Neuronal stem cell (in vitro differentiated cells): ENCODE measurements at regions not wholly inside any gene's neighbourhood (a gene's known extent, or its start where the extent isn't known, plus 50 kb on each side); places are given as distances from the start of the nearest gene placed in this dataset.
A peak's percentile ranks its signal among the peaks of the same experiment; 100 is the strongest.

ENCODE experiments used
- DNase-seq: peaks from one replicate; pipeline ENCODE4 v3.0.0-alpha.2; 2013; ENCODE audit warnings: low spot score
- H2AFZ ChIP-seq: one replicate; pipeline ENCODE4 v1.6.1; 2013; ENCODE audit warnings: mild to moderate bottlenecking, low read length, inconsistent platforms
- H2AK5ac ChIP-seq: 2 replicates; pipeline ENCODE4 v1.6.1; 2013; ENCODE audit warnings: low read depth, mild to moderate bottlenecking, inconsistent platforms, low read length, moderate library complexity, mixed read lengths
- H2BK120ac ChIP-seq: 2 replicates; pipeline ENCODE4 v1.6.1; 2013; ENCODE audit warnings: low read depth, mild to moderate bottlenecking, inconsistent platforms, low read length, moderate library complexity, mixed read lengths
- H2BK12ac ChIP-seq: one replicate; pipeline ENCODE4 v1.6.1; 2013; ENCODE audit warnings: low read length, inconsistent platforms
- H2BK15ac ChIP-seq: 2 replicates; pipeline ENCODE4 v1.6.1; 2013; ENCODE audit warnings: mild to moderate bottlenecking, low read length, inconsistent platforms, mixed read lengths
- H2BK5ac ChIP-seq: one replicate; pipeline ENCODE4 v1.6.1; 2013; ENCODE audit warnings: inconsistent platforms, mild to moderate bottlenecking, low read length, moderate library complexity
- H3K14ac ChIP-seq: one replicate; pipeline ENCODE4 v1.6.1; 2013; ENCODE audit warnings: low read length, inconsistent platforms
- H3K18ac ChIP-seq: 2 replicates; pipeline ENCODE4 v1.6.1; 2013; ENCODE audit warnings: low read length, inconsistent platforms
- H3K23ac ChIP-seq: 2 replicates; pipeline ENCODE4 v1.6.1; 2013; ENCODE audit warnings: low read depth, mild to moderate bottlenecking, mixed read lengths, low read length, inconsistent platforms; ENCODE audit not compliant: poor library complexity
- H3K27ac ChIP-seq: replicated peaks from 3 replicates; pipeline ENCODE4 v1.5.1; 2013; ENCODE audit warnings: low read length, inconsistent platforms
- H3K27me3 ChIP-seq, 3 experiments: 2 replicates each; pipeline ENCODE4 v1.6.1; 2013; ENCODE audit warnings: low read length in 3 of 3, mild to moderate bottlenecking in 2 of 3, inconsistent platforms in 1 of 3, low read depth in 1 of 3, mixed read lengths in 1 of 3, moderate library complexity in 1 of 3; ENCODE audit not compliant: control insufficient read depth in 3 of 3, insufficient read depth in 3 of 3
- H3K36me3 ChIP-seq, 2 donors: replicated peaks in 1 of 2; 2 replicates each; pipeline ENCODE4 v1.6.1; 2013; ENCODE audit warnings: low read length in 2 of 2; ENCODE audit not compliant: control insufficient read depth in 2 of 2, insufficient read depth in 2 of 2
- H3K4ac ChIP-seq: 2 replicates; pipeline ENCODE4 v1.6.1; 2013; ENCODE audit warnings: inconsistent platforms, mild to moderate bottlenecking, low read length, moderate library complexity
- H3K4me1 ChIP-seq, 2 donors: 1 replicate in 1 of 2; 2 replicates in 1 of 2; pipeline ENCODE4 v1.6.1; 2013; ENCODE audit warnings: low read length in 2 of 2, low read depth in 1 of 2; ENCODE audit not compliant: control insufficient read depth in 2 of 2, insufficient read depth in 1 of 2
- H3K4me2 ChIP-seq: one replicate; pipeline ENCODE4 v1.6.1; 2013; ENCODE audit warnings: mild to moderate bottlenecking, low read length, inconsistent platforms; ENCODE audit not compliant: insufficient read depth, poor library complexity, severe bottlenecking
- H3K4me3 ChIP-seq, 2 donors: 2 replicates each; pipeline ENCODE4 v1.5.1; 2013; ENCODE audit warnings: low read length in 2 of 2, mild to moderate bottlenecking in 2 of 2, inconsistent platforms in 1 of 2, moderate library complexity in 1 of 2
- H3K79me1 ChIP-seq: one replicate; pipeline ENCODE4 v1.6.1; 2013; ENCODE audit warnings: low read depth, mild to moderate bottlenecking, inconsistent platforms, low read length, moderate library complexity
- H3K9ac ChIP-seq: one replicate; pipeline ENCODE4 v1.6.1; 2013; ENCODE audit warnings: mild to moderate bottlenecking, low read depth, low read length, inconsistent platforms; ENCODE audit not compliant: poor library complexity
- H3K9me3 ChIP-seq, 2 donors: replicated peaks in 1 of 2; 2 replicates each; pipeline versions ENCODE3 to v1.6.1; 2013; ENCODE audit warnings: low read length in 2 of 2, mild to moderate bottlenecking in 2 of 2, inconsistent platforms in 1 of 2, low read depth in 1 of 2, mixed read lengths in 1 of 2, moderate library complexity in 1 of 2; ENCODE audit not compliant: control insufficient read depth in 2 of 2, insufficient read depth in 1 of 2
- H4K8ac ChIP-seq: one replicate; pipeline ENCODE4 v1.6.1; 2013; ENCODE audit warnings: low read depth, mild to moderate bottlenecking, inconsistent platforms, low read length, moderate library complexity
- H4K91ac ChIP-seq: one replicate; pipeline ENCODE4 v1.6.1; 2013; ENCODE audit warnings: low read length, low read depth, mild to moderate bottlenecking, inconsistent platforms; ENCODE audit not compliant: poor library complexity
- WGBS, 2 donors: extraction: QIAGEN DNeasy Blood & Tissue Kit; methylation state at CpG; one replicate each; pipeline ENCODE4 v1.1.7; 2013; ENCODE audit warnings: missing lambda C conversion rate in 2 of 2, mixed read lengths in 1 of 2; ENCODE audit not compliant: insufficient read length in 2 of 2, insufficient replicate concordance in 1 of 2; ENCODE audit errors: extremely low coverage in 2 of 2; 5-methylcytosine and 5-hydroxymethylcytosine counted together

GRCh38 chr4:140268186-140268841, 105.1 kb upstream of the SCOC start:
- H3K9me3 ChIP-seq: no peaks in the 10 kb centered on the region
- no peak overlapping the region for H3K4me2 ChIP-seq
- no CpG with 5 or more reads among the region's 6 CpGs for WGBS, 2 donors
- no peak overlapping the region for H3K4me3 ChIP-seq
- no peak overlapping the region for H2BK120ac ChIP-seq
- H3K14ac ChIP-seq: no peak overlapping the region
- H3K36me3 ChIP-seq: no peaks in the 10 kb centered on the region
- DNase-seq: no peak
- no peak overlapping the region for H4K8ac ChIP-seq
- no peak overlapping the region for H2AFZ ChIP-seq
- H2BK5ac ChIP-seq: no peak overlapping the region
- H3K27me3 ChIP-seq: no peaks in the 10 kb centered on the region
- H3K18ac ChIP-seq: no peak overlapping the region
- no peak overlapping the region for H3K23ac ChIP-seq
- H2BK12ac ChIP-seq: no peak overlapping the region
- no peaks in the 10 kb centered on the region for H3K79me1 ChIP-seq
- H3K27ac ChIP-seq: no peak overlapping the region
- no peak overlapping the region for H3K4ac ChIP-seq
- peaks cover 0 to 1% of the 10 kb centered on the region in 2 donors for H3K4me1 ChIP-seq
- no peak overlapping the region for H2BK15ac ChIP-seq
- peak overlapping the region; percentile 10 for H2AK5ac ChIP-seq
- H4K91ac ChIP-seq: no peak overlapping the region
- no peak overlapping the region for H3K9ac ChIP-seq

DNA sequence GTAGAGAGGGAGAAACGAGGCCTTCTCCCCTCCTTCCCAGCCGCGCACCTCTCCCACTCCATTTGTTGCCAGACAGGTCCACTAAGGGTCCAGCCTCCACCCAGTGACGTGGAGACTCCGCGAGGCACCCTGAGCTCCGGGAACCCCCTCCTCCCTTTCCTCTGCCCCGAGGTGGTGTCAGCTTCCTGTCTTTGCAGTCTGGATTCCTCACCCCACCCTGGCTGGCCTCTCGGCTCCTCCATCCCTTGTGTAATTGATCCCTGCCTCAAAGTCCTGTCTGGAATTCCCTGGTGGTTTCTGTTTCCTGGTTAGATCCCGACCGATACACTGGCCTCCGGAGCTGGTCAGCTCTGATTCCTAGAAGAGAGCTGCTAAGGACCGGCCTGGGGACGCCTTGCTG, 105.9 kb upstream of the SCOC start:
- Histone ChIP-seq H3K4me1 (no peaks in the 10 kb centered on the region), H3K4ac (no peak overlapping the region), H3K79me1 (no peaks in the 10 kb centered on the region), H2BK120ac (peak overlapping the region; percentile 6), H4K8ac (no peak overlapping the region), H2AFZ (peak overlapping the region; percentile 57), H3K9ac (no peak overlapping the region), H3K27me3 (no peaks in the 10 kb centered on the region), H2BK12ac (no peak overlapping the region), H3K14ac (no peak overlapping the region), H4K91ac (no peak overlapping the region), H3K36me3 (no peaks in the 10 kb centered on the region), H3K4me2 (no peak overlapping the region), H2BK5ac (no peak overlapping the region), H3K23ac (peak overlapping the region; percentile 19), H3K18ac (no peak overlapping the region), H3K9me3 (no peaks in the 10 kb centered on the region), H3K4me3 (no peak overlapping the region), H3K27ac (no peak overlapping the region), H2BK15ac (no peak overlapping the region), H2AK5ac (no peak overlapping the region)
- DNase-seq: no peak
- no CpG with 5 or more reads among the region's 14 CpGs for WGBS, 2 donors

DNA sequence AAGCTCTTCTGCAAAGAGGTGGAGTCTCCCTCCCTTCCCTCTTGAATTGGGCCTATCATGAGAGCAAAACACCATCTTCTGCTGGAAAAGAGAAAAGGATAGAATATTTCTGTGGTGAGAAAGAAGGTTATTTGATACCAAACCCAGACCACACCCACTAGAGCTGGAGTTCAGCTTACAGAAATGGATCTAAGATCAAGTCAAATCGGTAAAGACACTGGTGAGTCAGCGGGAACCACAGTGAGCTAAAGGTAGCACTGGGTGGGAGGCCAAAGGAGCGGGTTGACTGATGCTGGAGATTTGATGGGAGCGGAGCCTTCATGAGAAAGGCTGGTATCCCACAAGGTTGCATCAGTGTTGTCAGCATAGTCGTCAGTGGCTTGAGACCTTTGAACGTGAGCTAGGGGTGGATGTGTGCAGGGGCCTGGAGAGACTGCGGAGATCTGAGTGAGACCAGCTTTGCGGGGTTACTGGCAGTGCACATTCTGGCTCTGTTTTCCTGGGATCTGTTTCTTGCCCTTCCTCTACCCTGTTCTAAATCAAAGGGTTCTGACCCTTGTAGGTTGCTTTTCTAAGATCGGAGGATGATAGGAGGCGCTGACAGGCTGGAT, 106.4 kb upstream of the SCOC start:
- no peaks in the 10 kb centered on the region for H3K4me1 ChIP-seq
- H3K4me3 ChIP-seq: no peak overlapping the region
- no peak overlapping the region for H4K8ac ChIP-seq
- no peak overlapping the region for H3K27ac ChIP-seq
- H3K79me1 ChIP-seq: no peaks in the 10 kb centered on the region
- peak overlapping the region; percentile 6 for H2BK120ac ChIP-seq
- no peak overlapping the region for H2BK12ac ChIP-seq
- no CpG with 5 or more reads among the region's 10 CpGs for WGBS, 2 donors
- H2BK15ac ChIP-seq: no peak overlapping the region
- no peak overlapping the region for H3K4ac ChIP-seq
- H3K14ac ChIP-seq: no peak overlapping the region
- H3K36me3 ChIP-seq: no peaks in the 10 kb centered on the region
- no peak overlapping the region for H3K9ac ChIP-seq
- H2BK5ac ChIP-seq: no peak overlapping the region
- H3K23ac ChIP-seq: peak overlapping the region; percentile 19
- no peak overlapping the region for H2AK5ac ChIP-seq
- H3K27me3 ChIP-seq: no peaks in the 10 kb centered on the region
- H2AFZ ChIP-seq: no peak overlapping the region
- no peaks in the 10 kb centered on the region for H3K9me3 ChIP-seq
- no peak for DNase-seq
- H3K18ac ChIP-seq: no peak overlapping the region
- H4K91ac ChIP-seq: no peak overlapping the region
- no peak overlapping the region for H3K4me2 ChIP-seq

GRCh38 chr4:140260227-140260626, 106.2 kb upstream of the MAML3 start:
- H3K36me3 ChIP-seq: no peaks in the 10 kb centered on the region
- DNase-seq: no peak
- WGBS, 2 donors: no CpG with 5 or more reads among the region's 5 CpGs
- no peak overlapping the region for H4K8ac ChIP-seq
- H3K9ac ChIP-seq: no peak overlapping the region
- H2BK12ac ChIP-seq: no peak overlapping the region
- no peak overlapping the region for H3K4ac ChIP-seq
- no peak overlapping the region for H3K14ac ChIP-seq
- H3K18ac ChIP-seq: no peak overlapping the region
- no peak overlapping the region for H2AK5ac ChIP-seq
- no peak overlapping the region for H3K27ac ChIP-seq
- H3K23ac ChIP-seq: no peak overlapping the region
- no peak overlapping the region for H2BK15ac ChIP-seq
- H3K4me1 ChIP-seq: no peaks in the 10 kb centered on the region
- H3K9me3 ChIP-seq: no peaks in the 10 kb centered on the region
- no peak overlapping the region for H4K91ac ChIP-seq
- no peak overlapping the region for H2BK120ac ChIP-seq
- H3K4me3 ChIP-seq: no peak overlapping the region
- H2AFZ ChIP-seq: no peak overlapping the region
- H2BK5ac ChIP-seq: no peak overlapping the region
- no peaks in the 10 kb centered on the region for H3K79me1 ChIP-seq
- H3K27me3 ChIP-seq: peaks cover 0 to 4% (median 0%) of the 10 kb centered on the region in 3 experiments
- no peak overlapping the region for H3K4me2 ChIP-seq
